ENCODE measurements at regions not wholly inside any gene's neighbourhood (a gene's known extent, or its start where the extent isn't known, plus 50 kb on each side); places are given as distances from the start of the nearest gene placed in this dataset.
"Not testable (repeated sequence)": the region's sequence is repeated elsewhere in the genome, so short reads cannot be mapped to it uniquely, and the experiment has no call there.

DNA sequence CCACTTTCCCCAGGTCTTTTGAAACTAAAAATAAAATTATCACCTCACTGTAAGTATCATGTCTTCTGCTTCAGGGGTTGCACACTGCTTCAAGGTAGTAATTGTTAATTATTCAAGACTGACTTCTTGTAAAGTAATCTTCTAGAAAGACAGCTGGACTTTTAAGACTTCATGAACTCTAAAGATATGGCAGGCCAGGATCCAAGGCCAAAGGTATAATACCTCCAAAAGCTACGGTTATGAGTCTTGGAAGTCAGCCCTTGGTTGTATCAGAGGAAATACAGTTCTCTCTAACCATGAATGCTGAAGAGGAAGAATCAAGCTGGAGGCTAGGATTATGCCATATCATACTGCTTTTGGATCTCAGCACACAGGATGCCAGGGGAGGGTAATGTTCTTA lies 1346.8 kb upstream of the GJE1 start:
- DNase-seq = no peak

- DNase-seq = no peak
Observed at GRCh38 chr6:140784573-140784972, 1348.2 kb upstream of the GJE1 start.

GRCh38 chr6:140783504-140783903 lies 1349.2 kb upstream of the GJE1 start:
- DNase-seq = not testable (repeated sequence)

- no peak for DNase-seq
Observed at GRCh38 chr6:140782941-140783340, 1349.8 kb upstream of the GJE1 start.

DNA sequence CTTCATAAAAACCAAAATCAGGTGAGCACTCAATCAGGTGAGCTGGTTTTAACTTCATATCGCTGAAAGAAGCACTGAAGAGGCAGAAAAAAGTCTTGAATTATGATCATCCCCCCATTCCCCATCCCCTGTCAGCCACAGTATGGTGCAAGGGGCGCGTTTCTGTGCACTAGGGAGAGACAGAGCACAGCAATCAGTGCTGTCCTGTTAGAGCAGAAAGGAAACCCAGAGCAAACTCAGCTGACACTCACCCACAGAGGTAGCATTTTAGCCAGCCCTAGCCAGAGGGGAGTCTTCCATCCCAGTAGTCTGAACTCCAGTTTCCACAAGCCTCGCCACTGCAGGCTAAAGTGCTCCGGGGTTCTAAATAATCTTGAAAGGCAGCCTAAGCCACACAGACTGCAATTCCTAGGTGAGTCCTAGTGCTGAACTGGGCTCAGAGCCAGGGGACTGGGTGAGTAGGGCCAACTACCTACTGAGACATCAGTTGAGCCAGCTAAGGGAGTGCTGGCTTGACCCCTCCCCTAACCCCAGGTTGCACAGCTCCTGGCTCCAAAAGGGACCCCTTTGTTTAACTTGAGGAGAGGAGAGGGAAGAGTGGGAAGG lies 1352.6 kb upstream of the GJE1 start:
- no peak for DNase-seq

DNA sequence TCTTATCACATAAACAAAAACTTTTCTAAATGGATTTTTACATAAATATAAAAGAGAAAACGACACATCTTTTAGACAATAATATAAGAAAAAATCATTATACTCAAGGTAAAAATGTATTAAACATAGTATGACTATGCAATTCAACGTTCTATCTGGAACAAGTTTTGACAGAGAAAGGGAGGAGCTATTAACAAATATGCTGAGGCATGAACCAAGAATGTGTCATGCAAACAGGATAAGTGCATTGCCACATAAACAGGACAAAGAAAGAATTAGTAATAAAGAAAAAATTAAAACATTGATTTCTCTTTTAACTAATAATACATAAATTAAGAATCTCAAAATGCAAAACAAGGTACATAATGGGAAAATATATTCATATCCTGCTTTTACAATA lies 1353.4 kb upstream of the GJE1 start:
- no peak for DNase-seq

GRCh38 chr6:140777780-140778179 lies 1354.9 kb upstream of the GJE1 start:
- DNase-seq = no peak

DNA sequence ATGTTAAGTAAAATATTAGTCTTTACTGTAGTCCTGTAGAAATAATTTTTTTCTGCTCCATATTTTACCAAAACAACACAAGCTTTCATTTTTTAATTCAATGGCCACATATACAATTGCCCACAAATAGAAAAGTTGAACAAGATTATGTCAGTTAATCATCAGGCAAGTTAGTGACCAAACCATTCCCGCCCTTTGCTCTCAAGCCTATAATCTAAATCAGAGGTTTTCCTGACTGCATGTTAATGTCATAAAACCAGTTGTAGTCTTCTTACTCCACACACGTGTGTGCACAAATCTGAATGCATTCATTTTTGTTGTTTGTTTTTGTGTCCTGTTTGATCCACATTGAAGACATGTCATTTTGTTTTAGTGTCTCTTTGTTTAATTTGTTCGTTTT lies 1357.7 kb upstream of the GJE1 start:
- DNase-seq = no peak

DNA sequence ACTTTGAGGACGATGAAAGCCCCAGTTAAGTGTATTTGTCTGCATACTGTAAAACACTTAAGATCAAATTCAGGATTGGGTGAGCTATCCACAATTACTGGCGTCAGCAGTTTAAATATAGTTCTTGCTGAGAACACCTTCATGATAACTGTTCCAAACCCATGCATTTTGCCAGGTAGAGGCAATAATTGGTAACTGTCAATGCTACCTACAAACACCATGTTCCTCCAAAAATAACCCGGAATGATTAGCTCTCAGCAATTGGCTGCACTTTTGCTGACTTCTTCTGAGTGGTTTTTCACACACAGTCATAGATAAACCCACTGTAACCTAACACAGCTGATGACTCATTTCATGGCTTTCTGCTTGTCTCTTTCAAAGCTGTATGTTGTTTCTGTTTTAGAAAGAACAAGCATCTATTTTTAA lies 1358.6 kb upstream of the GJE1 start:
- no peak for DNase-seq

- DNase-seq = no peak
Observed at GRCh38 chr6:140773276-140773675, 1359.4 kb upstream of the GJE1 start.

- DNase-seq = no peak
Observed at GRCh38 chr6:140772576-140772975, 1360.1 kb upstream of the GJE1 start.

- no peak for DNase-seq
Observed at GRCh38 chr6:140768133-140768532, 1364.6 kb upstream of the GJE1 start.

GRCh38 chr6:140766999-140767398 lies 1365.7 kb upstream of the GJE1 start:
- no peak for DNase-seq

DNA sequence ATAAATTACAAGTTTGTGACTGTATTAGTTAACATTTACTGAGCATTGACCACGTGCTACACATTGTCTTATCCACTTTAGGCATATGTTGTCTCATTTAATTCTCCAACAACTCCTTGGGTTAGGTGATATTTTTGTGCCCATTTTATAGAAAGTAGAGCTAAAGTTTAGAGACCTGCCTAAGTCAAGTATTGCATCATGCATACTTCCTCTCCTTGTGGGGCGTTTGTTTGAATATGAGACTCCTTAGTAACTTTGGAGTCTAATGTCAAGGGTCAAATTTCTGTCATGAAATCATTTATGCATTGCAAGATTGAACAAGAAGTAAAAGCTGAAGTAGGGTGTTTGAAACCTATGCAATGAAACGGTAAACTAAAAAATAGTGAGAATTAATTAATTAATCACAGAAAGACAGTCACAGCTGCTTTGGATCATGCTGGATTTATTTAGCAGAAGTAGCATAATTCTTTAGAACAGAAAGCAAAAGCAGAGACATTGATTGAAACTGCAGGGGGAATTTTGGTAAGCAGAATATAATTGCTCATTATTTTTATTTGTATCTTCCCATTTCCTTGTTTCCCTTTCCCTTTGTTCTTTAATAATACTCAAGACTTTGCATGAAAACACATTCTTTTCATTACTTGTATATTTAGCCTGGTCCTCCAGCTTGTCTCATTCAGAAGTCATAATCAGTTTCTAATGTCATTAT lies 1374.4 kb upstream of the GJE1 start:
- no peak for DNase-seq

DNA sequence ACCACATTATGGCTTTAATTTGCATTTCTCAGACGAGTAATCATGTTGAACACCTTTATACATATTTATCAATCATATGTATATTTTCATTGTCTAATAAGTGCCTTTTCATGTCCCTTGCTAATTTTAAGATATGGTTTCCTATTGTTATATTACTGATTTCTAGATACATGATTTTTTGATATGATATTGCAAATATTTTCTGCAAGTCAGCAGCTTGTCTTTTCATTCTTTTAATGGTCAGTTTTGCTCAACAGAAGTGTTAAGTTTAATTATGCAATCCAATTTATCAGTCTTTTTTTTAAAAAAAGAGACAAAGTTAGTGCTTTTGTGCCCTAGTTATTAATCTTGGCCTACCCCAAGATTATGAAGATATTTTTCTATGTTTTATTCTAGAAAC lies 1377.8 kb upstream of the CITED2 start:
- no peak for DNase-seq

GRCh38 chr6:140747114-140747513 lies 1372.7 kb upstream of the CITED2 start:
- DNase-seq = no peak

DNA sequence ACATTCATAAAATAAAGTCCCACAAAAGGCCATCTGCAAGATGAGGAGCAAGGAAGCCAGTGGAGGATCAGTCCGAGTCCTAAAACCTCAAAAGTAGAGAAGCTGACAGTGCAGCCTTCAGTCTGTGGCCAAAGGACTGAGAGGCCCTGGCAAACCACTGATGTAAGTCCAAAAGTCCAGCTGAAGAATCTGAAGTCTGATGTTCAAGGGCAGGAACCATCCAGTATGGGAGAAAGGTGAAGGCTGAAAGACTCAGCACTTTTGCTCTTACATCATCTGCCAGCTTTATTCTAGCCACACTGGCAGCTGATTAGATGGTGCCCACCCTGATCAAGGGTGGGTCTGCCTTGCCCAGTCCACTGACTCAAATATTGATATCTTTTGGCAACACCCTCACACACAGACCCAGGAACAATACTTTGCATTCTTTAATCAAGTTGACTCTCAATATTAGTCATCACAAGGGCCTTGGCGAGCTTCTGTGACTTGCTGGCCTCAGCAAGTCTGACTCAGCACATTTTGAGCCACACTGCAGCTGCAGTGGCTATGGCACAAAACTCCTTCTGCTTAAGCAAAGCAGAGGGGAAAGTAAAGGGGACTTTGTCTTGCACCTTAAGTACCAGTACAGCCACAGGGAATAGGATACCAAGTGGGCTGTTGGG lies 1370.3 kb upstream of the CITED2 start:
- DNase-seq = no peak

DNA sequence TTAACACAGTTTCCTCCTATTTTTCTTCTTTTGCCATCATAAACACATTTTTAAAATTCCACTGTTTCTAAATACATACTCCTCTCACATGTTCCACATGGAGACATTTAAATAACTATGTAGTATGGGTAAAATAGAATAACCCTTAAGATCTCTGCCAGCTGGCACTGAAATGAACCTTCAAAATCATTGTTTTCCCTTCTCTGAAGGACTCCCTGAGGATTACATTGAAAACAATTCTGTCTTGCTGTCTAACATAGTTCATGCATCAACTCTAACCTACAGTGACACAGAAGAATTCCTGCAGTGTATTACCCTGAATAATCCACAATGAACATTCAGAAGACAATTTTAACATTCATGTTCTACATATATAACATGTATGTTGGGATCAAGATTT lies 1361.8 kb upstream of the CITED2 start:
- DNase-seq = no peak

DNA sequence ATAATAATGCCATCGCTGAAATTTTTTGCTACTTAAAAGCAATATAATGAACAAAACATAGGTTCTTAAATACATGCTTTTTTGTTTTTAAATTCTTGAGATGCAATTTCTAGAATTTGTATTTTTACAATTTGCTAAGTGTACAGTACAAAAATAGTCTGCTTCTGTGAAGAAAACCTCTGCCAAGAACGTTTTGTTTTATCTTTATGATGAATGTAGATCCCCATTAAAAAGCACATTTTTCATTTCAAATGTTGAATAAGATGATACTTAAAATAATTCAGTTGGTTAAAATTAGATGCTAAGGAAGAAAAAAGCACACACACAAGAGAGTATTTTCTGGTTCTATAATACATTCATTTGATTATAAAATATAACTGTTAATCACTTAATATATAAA lies 1358.5 kb upstream of the CITED2 start:
- no peak for DNase-seq

DNA sequence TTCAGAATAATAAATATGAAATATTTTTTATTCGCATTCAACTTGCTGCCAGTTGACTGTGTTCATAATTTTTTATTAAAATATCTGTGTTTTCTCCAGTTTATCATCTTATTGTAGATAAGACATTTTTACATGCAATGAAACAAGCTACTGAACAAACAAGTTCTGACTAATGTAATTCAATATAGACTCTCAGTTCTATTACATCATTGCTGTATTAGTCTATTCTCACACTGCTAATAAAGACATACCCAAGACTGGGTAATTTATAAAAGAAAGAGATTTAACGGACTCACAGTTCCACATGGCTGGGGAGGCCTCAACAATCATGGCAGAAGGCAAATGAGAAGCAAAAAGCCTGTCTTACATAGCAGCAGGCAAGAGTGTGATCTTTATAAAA lies 1357.7 kb upstream of the CITED2 start:
- no peak for DNase-seq

DNA sequence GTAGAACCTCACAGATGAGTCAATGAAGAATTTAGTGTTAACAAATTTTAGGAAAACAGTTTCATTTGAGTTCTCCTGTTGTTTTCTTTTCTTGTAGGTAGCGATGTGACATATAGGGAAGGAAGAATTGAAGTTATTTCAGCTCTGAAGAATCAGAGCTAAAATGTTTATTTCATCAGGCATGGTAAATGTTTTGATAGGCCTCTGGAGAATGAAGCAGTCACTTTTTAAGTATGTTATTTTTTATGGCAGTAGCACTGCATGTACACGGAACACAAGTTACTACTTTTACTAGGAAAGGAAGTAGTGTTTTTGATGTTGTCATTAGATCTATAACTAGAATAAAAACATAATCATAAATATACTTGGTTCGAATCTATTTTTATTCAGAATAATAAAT lies 1357.3 kb upstream of the CITED2 start:
- no peak for DNase-seq

- DNase-seq = no peak
Observed at GRCh38 chr6:140729521-140729920, 1355.1 kb upstream of the CITED2 start.

- no peak for DNase-seq
Observed at GRCh38 chr6:140718021-140718420, 1343.6 kb upstream of the CITED2 start.

GRCh38 chr6:140713495-140713894 lies 1339.0 kb upstream of the CITED2 start:
- DNase-seq = no peak

All from right forelimb (tissue), 1 donor.